H9 (cell line): ENCODE measurements at regions not wholly inside any gene's neighbourhood (a gene's known extent, or its start where the extent isn't known, plus 50 kb on each side); places are given as distances from the start of the nearest gene placed in this dataset.

ENCODE experiments used
- DNase-seq: peaks from one replicate; pipeline ENCODE4 v3.0.0-alpha.2; 2017
- H2AFZ ChIP-seq: one replicate; pipeline ENCODE4 v1.6.1; 2013; ENCODE audit warnings: mild to moderate bottlenecking, low read length, control low read depth, moderate library complexity
- H2AK5ac ChIP-seq: 2 replicates; pipeline ENCODE4 v1.6.1; 2013; ENCODE audit warnings: low read length, control low read depth, mixed read lengths; ENCODE audit not compliant: insufficient read length
- H2BK120ac ChIP-seq: one replicate; pipeline ENCODE4 v1.6.1; 2013; ENCODE audit warnings: low read depth, mild to moderate bottlenecking, low read length, control low read depth, inconsistent platforms; ENCODE audit not compliant: poor library complexity, severe bottlenecking
- H2BK12ac ChIP-seq: 2 replicates; pipeline ENCODE4 v1.6.1; 2013; ENCODE audit warnings: low read length, control low read depth, mixed read lengths, low read depth; ENCODE audit not compliant: insufficient read length
- H2BK15ac ChIP-seq: 2 replicates; pipeline ENCODE4 v1.6.1; 2013; ENCODE audit warnings: low read depth, low read length, control low read depth
- H2BK20ac ChIP-seq: one replicate; pipeline ENCODE4 v1.6.1; 2013; ENCODE audit warnings: low read depth, mild to moderate bottlenecking, low read length, control low read depth, inconsistent platforms; ENCODE audit not compliant: poor library complexity, severe bottlenecking
- H2BK5ac ChIP-seq: 2 replicates; pipeline ENCODE4 v1.6.1; 2013; ENCODE audit warnings: low read length, control low read depth, mixed read lengths; ENCODE audit not compliant: insufficient read length
- H3K14ac ChIP-seq: 2 replicates; pipeline ENCODE4 v1.6.1; 2013; ENCODE audit warnings: low read length, control low read depth; ENCODE audit not compliant: insufficient read depth
- H3K18ac ChIP-seq: 2 replicates; pipeline ENCODE4 v1.6.1; 2013; ENCODE audit warnings: low read depth, mild to moderate bottlenecking, mixed read lengths, low read length, control low read depth; ENCODE audit not compliant: insufficient read length
- H3K23ac ChIP-seq: 2 replicates; pipeline ENCODE4 v1.6.1; 2013; ENCODE audit warnings: low read length, control low read depth, mixed read lengths, low read depth; ENCODE audit not compliant: insufficient read length
- H3K23me2 ChIP-seq: 2 replicates; pipeline ENCODE4 v1.6.1; 2013; ENCODE audit warnings: low read depth, mild to moderate bottlenecking, mixed read lengths, low read length, control low read depth; ENCODE audit not compliant: insufficient read length, poor library complexity, severe bottlenecking
- H3K27ac ChIP-seq: 2 replicates; pipeline ENCODE4 v1.5.1; 2013; ENCODE audit warnings: low read length, control low read depth, mixed read lengths, low read depth; ENCODE audit not compliant: insufficient read length
- H3K27me3 ChIP-seq: 2 replicates; pipeline ENCODE4 v1.6.1; 2013; ENCODE audit warnings: low read length, control low read depth, inconsistent platforms; ENCODE audit not compliant: insufficient read depth
- H3K4ac ChIP-seq: 2 replicates; pipeline ENCODE4 v1.6.1; 2013; ENCODE audit warnings: low read depth, mild to moderate bottlenecking, control low read depth, inconsistent platforms, low read length, moderate library complexity
- H3K4me1 ChIP-seq: 2 replicates; pipeline ENCODE4 v1.6.1; 2013; ENCODE audit warnings: low read length, control low read depth, inconsistent platforms; ENCODE audit not compliant: insufficient read depth
- H3K4me2 ChIP-seq: 2 replicates; pipeline ENCODE4 v1.6.1; 2013; ENCODE audit warnings: low read length, control low read depth, mixed read lengths; ENCODE audit not compliant: insufficient read length, insufficient read depth
- H3K56ac ChIP-seq: 2 replicates; pipeline ENCODE4 v1.6.1; 2013; ENCODE audit warnings: low read depth, mild to moderate bottlenecking, mixed read lengths, low read length, control low read depth; ENCODE audit not compliant: insufficient read length
- H3K79me1 ChIP-seq: 2 replicates; pipeline ENCODE4 v1.6.1; 2013; ENCODE audit warnings: low read depth, mild to moderate bottlenecking, moderate library complexity, low read length, control low read depth, inconsistent platforms; ENCODE audit not compliant: insufficient read depth, poor library complexity, severe bottlenecking
- H3K79me2 ChIP-seq: 2 replicates; pipeline ENCODE4 v1.6.1; 2013; ENCODE audit warnings: low read length, control low read depth, inconsistent platforms; ENCODE audit not compliant: insufficient read depth
- H3K9ac ChIP-seq: 2 replicates; pipeline ENCODE4 v1.6.1; 2013; ENCODE audit warnings: low read length, control low read depth, mixed read lengths; ENCODE audit not compliant: insufficient read length; ENCODE audit errors: extremely low read depth
- H3K9me3 ChIP-seq: one replicate; pipeline ENCODE4 v1.6.1; 2013; ENCODE audit warnings: low read depth, low read length, inconsistent platforms; ENCODE audit not compliant: control insufficient read depth
- H3T11ph ChIP-seq: one replicate; pipeline ENCODE4 v1.6.1; 2013; ENCODE audit warnings: mild to moderate bottlenecking, low read length, control low read depth, inconsistent platforms
- H4K20me1 ChIP-seq: one replicate; pipeline ENCODE4 v1.6.1; 2013; ENCODE audit not compliant: control insufficient read depth, insufficient read length, insufficient read depth
- H4K5ac ChIP-seq: 2 replicates; pipeline ENCODE4 v1.6.1; 2013; ENCODE audit warnings: low read depth, mild to moderate bottlenecking, mixed read lengths, low read length, control low read depth; ENCODE audit not compliant: insufficient read length
- H4K8ac ChIP-seq: replicated peaks from 2 replicates; pipeline ENCODE4 v1.6.1; 2013; ENCODE audit warnings: low read length, control low read depth, mixed read lengths, low read depth; ENCODE audit not compliant: insufficient read length
- H4K91ac ChIP-seq: 2 replicates; pipeline ENCODE4 v1.6.1; 2013; ENCODE audit warnings: low read depth, mild to moderate bottlenecking, moderate library complexity, mixed read lengths, low read length, control low read depth; ENCODE audit not compliant: insufficient read length
- H3K27ac Mint-ChIP-seq, 3 experiments: 2 replicates in 2 of 3; 3 replicates in 1 of 3; pipeline ENCODE4 v1.8.0; 2020 to 2021; ENCODE audit warnings: mixed read lengths in 3 of 3, mild to moderate bottlenecking in 1 of 3, moderate library complexity in 1 of 3
- H3K27me3 Mint-ChIP-seq: 2 replicates; pipeline ENCODE4 v1.8.0; 2021; ENCODE audit warnings: low read depth, mild to moderate bottlenecking, moderate library complexity, mixed read lengths
- H3K36me3 Mint-ChIP-seq, 3 experiments: 2 replicates in 2 of 3; 3 replicates in 1 of 3; pipeline ENCODE4 v1.8.0; 2020 to 2021; ENCODE audit warnings: low read depth in 3 of 3, mixed read lengths in 3 of 3; ENCODE audit not compliant: insufficient read depth in 1 of 3
- H3K4me1 Mint-ChIP-seq, 2 experiments: 2 replicates each; pipeline ENCODE4 v1.8.0; 2020; ENCODE audit warnings: mixed read lengths in 2 of 2
- H3K4me3 Mint-ChIP-seq, 2 experiments: 2 replicates in 1 of 2; 3 replicates in 1 of 2; pipeline ENCODE4 v1.8.0; 2020 to 2021; ENCODE audit warnings: mild to moderate bottlenecking in 2 of 2, mixed read lengths in 2 of 2, moderate library complexity in 1 of 2
- H3K9me3 Mint-ChIP-seq, 2 experiments: 2 replicates in 1 of 2; 3 replicates in 1 of 2; pipeline ENCODE4 v1.8.0; 2020; ENCODE audit warnings: mild to moderate bottlenecking in 2 of 2, mixed read lengths in 2 of 2, moderate library complexity in 1 of 2
- CTCF ChIP-seq: fragments of 200-600 bp; sonication (generic); conservative IDR thresholded peaks from 3 replicates; pipeline ENCODE4 v1.8.0; 2021; ENCODE audit warnings: antibody characterized with exemption, mild to moderate bottlenecking
- WGBS: extraction: QIAGEN DNeasy Blood & Tissue Kit; methylation state at CpG from one replicate; pipeline ENCODE4 v1.1.7; 2013; ENCODE audit warnings: missing lambda C conversion rate, low lambda C conversion rate, mixed read lengths; ENCODE audit not compliant: insufficient read length; ENCODE audit errors: extremely low coverage; 5-methylcytosine and 5-hydroxymethylcytosine counted together

- H3K27me3 Mint-ChIP-seq = peaks cover 22% of the 10 kb centered on the region
- H2AK5ac ChIP-seq = no peak overlapping the region
- H2BK5ac ChIP-seq = no peak overlapping the region
- peaks cover 9 to 28% of the 10 kb centered on the region in 2 experiments for H3K4me1 Mint-ChIP-seq
- H3K9ac ChIP-seq = no peak overlapping the region
- no peaks in the 10 kb centered on the region for H3K79me2 ChIP-seq
- H3K4me1 ChIP-seq = no peaks in the 10 kb centered on the region; the same call in 1 of the 2 replicates
- H3K27ac Mint-ChIP-seq = no peak overlapping the region
- H3K23ac ChIP-seq = no peak overlapping the region
- TF ChIP-seq CTCF = no peak
- no peaks in the 10 kb centered on the region for H3K79me1 ChIP-seq
- no peak overlapping the region for H3K18ac ChIP-seq
- no peaks in the 10 kb centered on the region for H3K9me3 ChIP-seq
- H2AFZ ChIP-seq = no peak overlapping the region
- H3K4me3 Mint-ChIP-seq = no peak overlapping the region
- H2BK15ac ChIP-seq = no peak overlapping the region
- no peaks in the 10 kb centered on the region for H3K27me3 ChIP-seq
- no peak overlapping the region for H3K27ac ChIP-seq
- no peak overlapping the region for H3K56ac ChIP-seq
- no peaks in the 10 kb centered on the region; a peak in 1 of 5 replicates for H3K9me3 Mint-ChIP-seq
- H2BK120ac ChIP-seq = no peak overlapping the region
- H3K4ac ChIP-seq = no peak overlapping the region
- WGBS = no CpG with 5 or more reads among the region's 8 CpGs
- H2BK20ac ChIP-seq = no peak overlapping the region
- no peak overlapping the region for H4K5ac ChIP-seq
- H3K36me3 Mint-ChIP-seq = no peaks in the 10 kb centered on the region
- H3K4me2 ChIP-seq = no peak overlapping the region
- no peak overlapping the region for H3K14ac ChIP-seq
- H4K91ac ChIP-seq = no peak overlapping the region
- H3K23me2 ChIP-seq = no peaks in the 10 kb centered on the region
- H3T11ph ChIP-seq = no peak overlapping the region
- no peak overlapping the region for H4K8ac ChIP-seq
- no peak for DNase-seq
- no peak overlapping the region for H2BK12ac ChIP-seq
- no peaks in the 10 kb centered on the region for H4K20me1 ChIP-seq
Observed at GRCh38 chr3:10667269-10667668, 148.8 kb upstream of the SLC6A11 start.
